ENCODE measurements at regions not wholly inside any gene's neighbourhood (a gene's known extent, or its start where the extent isn't known, plus 50 kb on each side); places are given as distances from the start of the nearest gene placed in this dataset.
"Not testable (repeated sequence)": the region's sequence is repeated elsewhere in the genome, so short reads cannot be mapped to it uniquely, and the experiment has no call there.

DNA sequence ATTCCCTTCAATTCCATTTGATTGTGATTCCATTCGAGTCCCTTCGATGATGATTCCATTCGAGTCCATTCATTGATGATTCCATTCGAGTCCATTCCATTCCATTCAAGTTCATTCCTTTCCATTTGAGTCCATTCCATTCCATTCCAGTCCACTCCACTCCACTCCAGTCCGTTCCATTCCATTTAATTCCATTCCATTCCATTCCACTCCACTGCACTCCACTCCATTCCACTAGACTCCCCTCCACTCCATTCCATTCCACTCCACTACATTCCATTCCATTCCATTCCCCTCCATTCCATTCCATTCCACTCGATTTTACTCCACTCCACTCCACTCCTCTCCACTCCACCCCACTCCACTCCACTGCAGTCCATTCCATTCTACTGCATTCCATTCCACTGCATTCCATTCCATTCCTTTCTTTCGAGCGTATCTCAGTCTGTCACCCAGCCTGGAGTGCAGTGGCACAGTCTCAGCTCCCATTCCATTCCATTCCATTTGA is 115.7 kb downstream of the ZNF92 start:
- TF ChIP-seq, protein P1, sequence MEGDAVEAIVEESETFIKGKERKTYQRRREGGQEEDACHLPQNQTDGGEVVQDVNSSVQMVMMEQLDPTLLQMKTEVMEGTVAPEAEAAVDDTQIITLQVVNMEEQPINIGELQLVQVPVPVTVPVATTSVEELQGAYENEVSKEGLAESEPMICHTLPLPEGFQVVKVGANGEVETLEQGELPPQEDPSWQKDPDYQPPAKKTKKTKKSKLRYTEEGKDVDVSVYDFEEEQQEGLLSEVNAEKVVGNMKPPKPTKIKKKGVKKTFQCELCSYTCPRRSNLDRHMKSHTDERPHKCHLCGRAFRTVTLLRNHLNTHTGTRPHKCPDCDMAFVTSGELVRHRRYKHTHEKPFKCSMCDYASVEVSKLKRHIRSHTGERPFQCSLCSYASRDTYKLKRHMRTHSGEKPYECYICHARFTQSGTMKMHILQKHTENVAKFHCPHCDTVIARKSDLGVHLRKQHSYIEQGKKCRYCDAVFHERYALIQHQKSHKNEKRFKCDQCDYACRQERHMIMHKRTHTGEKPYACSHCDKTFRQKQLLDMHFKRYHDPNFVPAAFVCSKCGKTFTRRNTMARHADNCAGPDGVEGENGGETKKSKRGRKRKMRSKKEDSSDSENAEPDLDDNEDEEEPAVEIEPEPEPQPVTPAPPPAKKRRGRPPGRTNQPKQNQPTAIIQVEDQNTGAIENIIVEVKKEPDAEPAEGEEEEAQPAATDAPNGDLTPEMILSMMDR (IDR thresholded peaks at IDR 0.05), result no peak
- TF ChIP-seq POLR2A (IDR thresholded peaks at IDR 0.05), result no peak
- intact Hi-C loops (cut with DNase I; ENCODE audit: low total_unique reads), result no loop called here
- H3K4me3 ChIP-seq (ENCODE audit: low read depth, poor library complexity, severe bottlenecking), result no peak overlapping the region
- 84 to 91% methylated on average over 8 of the region's 8 CpGs for WGBS, 2 donors
- DNase-seq (ENCODE audit: low spot score in 2 of 2), result no peak

DNA sequence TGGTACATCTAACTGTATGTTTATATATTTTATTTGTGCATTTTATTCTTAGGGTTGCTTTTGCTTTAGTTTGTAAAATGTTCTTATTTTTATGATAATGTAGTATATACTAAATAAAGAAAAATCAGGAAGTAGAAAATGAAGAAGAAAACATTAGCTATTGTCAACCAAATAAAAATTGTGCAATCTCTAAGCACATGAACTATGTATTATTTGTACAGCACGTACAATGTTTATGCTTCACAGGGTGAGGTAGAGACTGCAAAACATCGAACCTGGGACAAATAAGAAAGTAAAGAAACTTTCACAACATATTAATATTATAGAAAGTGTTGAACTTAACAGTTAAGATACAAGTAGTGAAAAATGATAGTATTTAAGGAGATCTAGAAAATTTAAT is 123.0 kb downstream of the ZNF92 start:
- 84 to 86% methylated on average over 2 of the region's 2 CpGs for WGBS, 2 donors
- DNase-seq (ENCODE audit: low spot score in 2 of 2); intact Hi-C loops (cut with DNase I; ENCODE audit: low total_unique reads); H3K4me3 ChIP-seq (ENCODE audit: low read depth, poor library complexity, severe bottlenecking): not testable (repeated sequence)

DNA sequence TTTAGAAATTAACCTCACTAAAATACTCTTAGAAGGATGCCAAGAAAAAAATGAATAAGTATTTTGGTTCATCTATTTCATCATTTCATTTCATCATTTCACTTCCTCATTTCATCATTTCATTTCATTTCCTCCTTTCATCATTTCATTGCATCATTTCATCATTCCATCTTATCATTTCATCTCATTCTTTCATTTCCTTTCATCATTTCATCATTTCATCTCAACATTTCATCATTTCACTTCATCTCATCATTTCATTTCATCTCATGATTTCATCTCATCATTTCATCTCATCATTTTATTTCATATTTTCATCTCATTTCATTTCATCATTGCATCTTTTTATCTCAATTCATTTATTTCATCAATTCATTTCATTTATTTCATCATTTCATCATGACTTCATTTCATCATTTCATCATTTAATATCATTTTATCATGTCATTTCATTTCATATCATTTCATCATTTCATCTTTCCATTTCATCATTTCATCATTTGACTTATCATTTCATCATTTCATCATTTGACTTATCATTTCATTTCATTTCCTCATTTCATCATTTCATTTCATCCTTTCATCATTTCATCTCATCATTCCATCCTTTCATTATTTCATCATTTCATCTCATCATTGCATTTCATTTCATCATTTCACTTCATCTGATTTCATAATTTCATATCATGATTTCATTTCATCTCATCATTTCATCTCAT is 129.9 kb downstream of the ZNF92 start:
- no peak overlapping the region for H3K4me3 ChIP-seq (ENCODE audit: low read depth, poor library complexity, severe bottlenecking)
- TF ChIP-seq, protein P1 (IDR thresholded peaks at IDR 0.05), result no peak
- TF ChIP-seq POLR2A (IDR thresholded peaks at IDR 0.05), result no peak
- DNase-seq (ENCODE audit: low spot score in 2 of 2), result no peak
- intact Hi-C loops (cut with DNase I; ENCODE audit: low total_unique reads), result no loop called here

DNA sequence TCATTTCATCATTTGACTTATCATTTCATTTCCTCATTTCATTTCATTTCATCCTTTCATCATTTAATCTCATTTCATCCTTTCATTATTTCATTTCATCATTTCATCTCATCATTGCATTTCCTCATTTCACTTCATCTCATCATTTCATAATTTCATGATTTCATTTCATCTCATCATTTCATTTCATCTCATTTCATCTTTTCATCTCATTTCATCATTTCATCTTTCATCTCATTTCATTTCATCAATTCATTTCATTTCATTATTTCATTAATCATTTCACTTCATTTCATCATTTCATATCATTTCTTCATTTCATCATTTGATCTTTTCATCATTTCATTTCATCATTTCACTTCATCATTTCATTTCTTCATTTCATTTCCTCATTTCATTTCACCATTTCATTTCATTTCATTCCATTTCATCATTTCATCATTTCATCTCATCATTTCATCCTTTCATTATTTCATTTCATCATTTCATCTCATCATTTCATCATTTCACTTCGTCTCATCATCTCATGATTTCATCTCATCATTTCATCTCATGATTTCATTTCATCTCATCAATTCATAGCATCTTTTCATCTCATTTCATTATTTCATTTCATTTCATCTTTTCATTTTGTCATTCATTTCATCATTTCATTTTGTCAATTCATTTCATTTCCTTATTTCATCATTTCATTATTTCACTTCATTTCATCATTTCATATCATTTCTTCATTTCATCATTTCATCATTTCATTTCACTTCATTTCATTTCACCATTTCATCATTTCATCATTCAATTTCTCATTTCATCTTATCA is 131.1 kb downstream of the ZNF92 start:
- DNase-seq (ENCODE audit: low spot score in 2 of 2); H3K4me3 ChIP-seq (ENCODE audit: low read depth, poor library complexity, severe bottlenecking); intact Hi-C loops (cut with DNase I; ENCODE audit: low total_unique reads): not testable (repeated sequence)
- WGBS, 2 donors, result 66 to 74% methylated on average over 1 of the region's 1 CpG

DNA sequence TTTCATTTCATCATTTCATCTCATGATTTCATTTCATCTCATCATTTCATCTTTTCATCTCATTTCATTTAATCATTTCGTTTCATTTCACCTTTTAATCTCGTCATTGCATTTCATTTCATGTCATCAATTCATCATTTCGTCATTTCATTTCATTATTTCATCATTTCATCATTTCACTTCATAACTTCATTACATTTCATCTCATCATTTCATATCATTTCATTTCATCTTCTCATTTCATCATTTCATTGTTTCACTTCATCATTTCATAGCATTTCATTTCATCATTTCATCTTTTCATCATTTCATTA is 131.6 kb downstream of the ZNF92 start:
- H3K4me3 ChIP-seq (ENCODE audit: low read depth, poor library complexity, severe bottlenecking); intact Hi-C loops (cut with DNase I; ENCODE audit: low total_unique reads); DNase-seq (ENCODE audit: low spot score in 2 of 2): not testable (repeated sequence)
- WGBS, 2 donors, result 68 to 86% methylated on average over 3 of the region's 3 CpGs

DNA sequence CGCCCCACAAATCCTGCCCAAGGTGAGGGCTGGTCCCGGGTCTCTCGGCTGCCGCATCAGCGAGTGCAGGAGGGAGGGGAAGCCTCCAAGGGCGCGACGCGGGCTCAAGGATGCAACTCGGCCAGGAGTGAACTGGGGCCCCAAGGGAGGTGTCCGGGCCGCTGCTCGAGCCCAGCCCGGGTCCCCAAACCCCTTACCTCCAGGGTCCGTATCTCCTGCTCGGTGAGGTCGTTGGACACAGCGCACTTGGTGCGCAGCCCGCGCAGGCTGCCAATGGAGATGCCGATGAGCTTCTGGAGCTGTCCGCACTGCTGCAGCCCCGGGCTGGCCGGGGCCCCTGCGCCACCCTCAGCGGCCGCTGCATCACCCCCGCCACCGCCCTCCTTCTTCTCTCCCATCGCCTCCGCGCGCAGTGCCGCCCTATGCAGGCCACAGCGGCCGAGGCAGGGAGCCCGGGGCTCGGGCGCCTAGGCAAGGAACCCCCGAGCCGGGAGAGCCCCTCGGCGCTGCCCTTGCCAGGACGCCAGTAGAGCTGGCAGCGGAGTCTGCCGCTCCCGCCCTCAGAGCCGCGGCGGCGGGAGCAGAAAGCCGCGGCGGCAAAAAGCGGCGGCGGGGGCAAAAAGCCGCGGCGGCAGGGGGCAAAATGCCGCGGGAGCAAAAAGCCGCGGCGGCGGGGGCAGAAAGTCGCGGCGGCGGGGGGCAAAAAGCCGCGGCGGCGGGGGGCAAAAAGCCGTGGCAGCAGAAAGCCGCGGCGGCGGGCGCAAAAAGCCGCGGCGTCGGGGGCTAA is 135.1 kb downstream of the ZNF92 start:
- intact Hi-C loops (cut with DNase I; ENCODE audit: low total_unique reads), result not testable (repeated sequence)
- 1% methylated on average over 18 to 34 of the region's 85 CpGs for WGBS, 2 donors
- H3K4me3 ChIP-seq (ENCODE audit: low read depth, poor library complexity, severe bottlenecking), result peak overlapping the region; percentile 21
- DNase-seq (ENCODE audit: low spot score in 2 of 2), result peak in 1 of 2 donors; percentile 76

DNA sequence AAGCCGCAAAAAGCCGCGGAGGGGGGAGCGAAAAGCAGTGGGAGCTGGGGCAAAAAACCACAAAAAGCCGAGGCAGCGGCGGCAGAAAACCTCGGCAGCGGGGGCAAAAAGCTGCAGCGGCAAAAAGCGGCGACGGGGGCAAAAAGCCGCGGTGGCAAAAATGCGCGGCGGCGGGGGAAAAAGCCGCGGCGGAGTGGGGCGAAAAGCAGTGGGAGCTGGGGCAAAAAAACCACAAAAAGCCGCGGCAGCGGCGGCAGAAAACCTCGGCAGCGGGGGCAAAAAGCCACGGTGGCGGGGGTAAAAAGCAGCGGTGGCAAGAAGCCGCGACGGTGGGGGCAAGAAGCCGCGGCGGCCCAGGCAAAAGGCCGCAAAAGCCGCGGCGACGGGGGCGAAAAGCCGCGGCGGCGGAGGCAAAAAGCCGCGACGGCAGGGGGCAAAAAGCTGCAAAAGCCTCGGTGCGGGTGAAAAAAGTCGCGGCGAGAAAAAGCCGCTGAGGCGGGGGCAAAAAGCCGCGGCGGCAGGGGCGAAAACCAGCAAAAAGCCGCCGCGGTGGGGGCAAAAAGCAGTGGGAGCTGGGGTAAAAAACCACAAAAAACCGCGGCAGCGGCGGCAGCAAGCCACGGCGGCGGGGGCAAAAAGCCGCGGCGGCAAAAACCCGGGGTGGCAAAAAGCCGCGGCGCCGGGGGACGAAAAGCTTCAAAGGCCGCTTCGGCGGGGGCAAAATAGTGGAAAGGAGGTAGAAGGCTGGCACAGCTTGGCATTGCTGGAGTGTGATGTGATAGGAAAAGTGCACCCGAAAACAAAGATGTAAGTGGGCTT is 135.9 kb downstream of the ZNF92 start:
- WGBS, 2 donors, result 1 to 3% methylated on average over 80 to 85 of the region's 85 CpGs

DNA sequence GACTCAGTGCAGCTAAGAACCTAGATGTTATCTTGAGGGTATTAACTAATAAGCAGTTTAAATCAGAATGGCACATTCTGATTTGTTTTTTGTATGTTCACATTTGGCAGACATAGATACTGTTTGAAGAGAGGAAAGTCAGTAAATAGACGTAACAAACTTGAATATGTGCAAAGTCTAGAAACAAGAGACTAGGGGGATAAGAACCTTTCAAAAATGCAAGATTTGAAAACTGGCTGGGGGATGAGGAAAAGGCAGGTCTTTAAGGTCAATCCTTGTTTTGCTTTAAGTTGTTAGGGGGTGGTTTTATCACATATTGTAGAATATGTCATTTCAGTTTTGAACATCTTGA is 136.5 kb downstream of the ZNF92 start:
- H3K4me3 ChIP-seq (ENCODE audit: low read depth, poor library complexity, severe bottlenecking); intact Hi-C loops (cut with DNase I; ENCODE audit: low total_unique reads); DNase-seq (ENCODE audit: low spot score in 2 of 2): not testable (repeated sequence)
- WGBS, 2 donors, result 20 to 25% methylated on average over 1 of the region's 1 CpG

More for the DNA sequence above, 135.9 kb downstream of the ZNF92 start:
- intact Hi-C loops (cut with DNase I; ENCODE audit: low total_unique reads), result no loop called here
- TF ChIP-seq, protein P1 (IDR thresholded peaks at IDR 0.05), result no peak
- TF ChIP-seq POLR2A (IDR thresholded peaks at IDR 0.05), result no peak
- DNase-seq (ENCODE audit: low spot score in 2 of 2), result peak in 1 of 2 donors; percentile 67
- H3K4me3 ChIP-seq (ENCODE audit: low read depth, poor library complexity, severe bottlenecking), result peak overlapping the region; percentile 21

DNA sequence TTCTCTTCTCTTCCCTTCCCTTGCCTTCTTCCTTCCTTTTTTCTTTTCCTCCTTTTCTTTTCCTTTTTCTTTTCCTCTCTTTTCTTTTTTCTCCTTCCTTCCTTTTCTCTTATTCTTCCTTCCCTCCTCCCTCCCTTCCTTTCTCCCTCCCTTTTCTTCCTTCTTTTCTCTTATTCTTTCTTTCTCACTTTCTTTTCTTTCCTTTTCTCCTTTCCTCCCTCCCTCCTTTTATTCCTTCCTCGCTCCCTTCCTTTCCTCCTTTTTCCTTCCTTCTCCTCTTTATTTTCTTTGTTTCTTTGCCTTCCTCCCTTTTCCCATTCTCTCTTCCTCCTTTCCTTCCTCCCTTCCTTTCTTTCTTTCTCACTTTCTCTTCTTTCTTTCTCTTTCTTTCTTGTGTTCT is 146.1 kb downstream of the ZNF92 start:
- DNase-seq (ENCODE audit: low spot score in 2 of 2); H3K4me3 ChIP-seq (ENCODE audit: low read depth, poor library complexity, severe bottlenecking); intact Hi-C loops (cut with DNase I; ENCODE audit: low total_unique reads): not testable (repeated sequence)
- 75 to 82% methylated on average over 1 of the region's 1 CpG for WGBS, 2 donors

DNA sequence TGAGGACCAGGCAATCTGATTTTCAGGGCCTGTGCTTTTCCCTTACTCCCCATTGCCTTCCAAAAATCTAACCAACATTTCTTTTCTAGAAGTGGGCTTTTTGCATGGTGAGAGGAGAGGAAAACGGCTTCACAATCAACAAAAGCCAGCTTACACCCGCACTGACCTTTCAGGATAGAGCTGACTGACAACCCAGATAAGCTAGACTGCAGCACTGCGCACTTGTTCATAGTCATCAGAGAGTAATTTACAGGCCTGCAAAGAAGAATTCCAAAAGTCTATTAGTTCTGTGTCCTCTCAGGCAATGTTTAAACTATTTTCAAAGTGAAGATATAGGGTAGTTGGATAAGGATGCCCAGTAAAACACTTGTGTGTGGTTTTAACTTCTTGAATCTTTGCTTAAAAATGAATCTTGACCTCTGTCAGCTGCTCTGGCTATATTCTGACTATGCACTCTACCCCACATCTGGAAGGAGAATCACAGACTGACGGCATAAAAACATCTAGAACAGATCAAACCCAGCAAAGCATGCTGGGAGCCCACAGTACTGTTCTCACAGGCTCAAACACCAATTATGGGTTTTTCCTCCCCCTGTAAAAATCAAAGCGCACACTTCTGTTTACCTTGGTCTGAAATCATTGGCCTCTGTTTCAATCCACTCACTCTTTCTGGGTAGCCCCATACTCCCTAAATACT is 172.0 kb downstream of the ZNF92 start:
- intact Hi-C loops (cut with DNase I; ENCODE audit: low total_unique reads); H3K4me3 ChIP-seq (ENCODE audit: low read depth, poor library complexity, severe bottlenecking); DNase-seq (ENCODE audit: low spot score in 2 of 2): not testable (repeated sequence)
- WGBS, 2 donors, result no CpG with 5 or more reads among the region's 5 CpGs

All from lower leg skin (tissue), 4 donors.